ENCODE measurements at regions not wholly inside any gene's neighbourhood (a gene's known extent, or its start where the extent isn't known, plus 50 kb on each side); places are given as distances from the start of the nearest gene placed in this dataset.
A peak's percentile ranks its signal among the peaks of the same experiment; 100 is the strongest.

- Histone ChIP-seq H3K4me1 (no peaks in the 10 kb centered on the region), H3K36me3 (no peaks in the 10 kb centered on the region), H3K9me3 (ENCODE audit: low read depth) (no peaks in the 10 kb centered on the region), H3K27me3 (no peaks in the 10 kb centered on the region), H3F3A (ENCODE audit: low read depth) (no peaks in the 10 kb centered on the region), H3K27ac (no peak overlapping the region), H3K9ac (no peak overlapping the region), H3K4me2 (no peak overlapping the region), H2AFZ (replicated peaks) (no peak overlapping the region), H4K20me1 (ENCODE audit: low read depth) (no peaks in the 10 kb centered on the region), H3K79me2 (ENCODE audit: low read depth) (no peaks in the 10 kb centered on the region), H3K4me3 (no peak overlapping the region)
- peaks cover 2% of the 10 kb centered on the region for H3K27me3 Mint-ChIP-seq (ENCODE audit: insufficient read depth, low read depth)
- no peaks in the 10 kb centered on the region for H3K4me1 Mint-ChIP-seq
- DNase-seq (ENCODE audit: low spot score) = no peak
- TF ChIP-seq, protein P1, sequence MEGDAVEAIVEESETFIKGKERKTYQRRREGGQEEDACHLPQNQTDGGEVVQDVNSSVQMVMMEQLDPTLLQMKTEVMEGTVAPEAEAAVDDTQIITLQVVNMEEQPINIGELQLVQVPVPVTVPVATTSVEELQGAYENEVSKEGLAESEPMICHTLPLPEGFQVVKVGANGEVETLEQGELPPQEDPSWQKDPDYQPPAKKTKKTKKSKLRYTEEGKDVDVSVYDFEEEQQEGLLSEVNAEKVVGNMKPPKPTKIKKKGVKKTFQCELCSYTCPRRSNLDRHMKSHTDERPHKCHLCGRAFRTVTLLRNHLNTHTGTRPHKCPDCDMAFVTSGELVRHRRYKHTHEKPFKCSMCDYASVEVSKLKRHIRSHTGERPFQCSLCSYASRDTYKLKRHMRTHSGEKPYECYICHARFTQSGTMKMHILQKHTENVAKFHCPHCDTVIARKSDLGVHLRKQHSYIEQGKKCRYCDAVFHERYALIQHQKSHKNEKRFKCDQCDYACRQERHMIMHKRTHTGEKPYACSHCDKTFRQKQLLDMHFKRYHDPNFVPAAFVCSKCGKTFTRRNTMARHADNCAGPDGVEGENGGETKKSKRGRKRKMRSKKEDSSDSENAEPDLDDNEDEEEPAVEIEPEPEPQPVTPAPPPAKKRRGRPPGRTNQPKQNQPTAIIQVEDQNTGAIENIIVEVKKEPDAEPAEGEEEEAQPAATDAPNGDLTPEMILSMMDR (IDR thresholded peaks at IDR 0.05) = peak; percentile 6
- TF ChIP-seq EZH2phosphoT487 (IDR thresholded peaks at IDR 0.05) = no peak
- no peak overlapping the region for H3K27ac Mint-ChIP-seq
- no peaks in the 10 kb centered on the region for H3K36me3 Mint-ChIP-seq
- H3K4me3 Mint-ChIP-seq = no peak overlapping the region
- no peaks in the 10 kb centered on the region for H3K9me3 Mint-ChIP-seq
Measured at GRCh38 chr17:54007855-54008254, 185.1 kb downstream of the KIF2B start.

DNA sequence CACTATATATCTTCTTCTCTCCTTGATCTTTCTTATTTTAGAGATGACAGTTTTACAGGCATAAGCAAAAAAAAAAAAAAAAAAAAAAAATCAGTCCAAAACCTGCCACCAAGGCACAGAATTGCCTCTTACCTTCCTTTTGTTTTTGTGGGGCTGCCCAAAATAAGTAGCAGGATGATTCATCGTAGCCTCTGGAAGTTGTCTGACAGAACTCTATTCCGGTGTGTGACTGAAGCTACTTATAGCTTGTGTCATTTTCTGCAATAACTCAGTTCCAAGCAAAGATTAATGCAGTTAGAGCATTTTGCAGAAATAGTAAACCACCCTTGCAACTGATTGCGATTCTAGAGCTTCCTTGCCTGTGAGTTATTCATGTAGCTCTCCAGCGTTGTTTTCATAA, 186.8 kb downstream of the KIF2B start:
- Histone ChIP-seq H3K27me3 (no peaks in the 10 kb centered on the region), H3K79me2 (ENCODE audit: low read depth) (no peaks in the 10 kb centered on the region), H3K4me1 (no peaks in the 10 kb centered on the region), H3F3A (ENCODE audit: low read depth) (no peaks in the 10 kb centered on the region), H3K27ac (no peak overlapping the region), H3K4me2 (no peak overlapping the region), H3K36me3 (no peaks in the 10 kb centered on the region), H4K20me1 (ENCODE audit: low read depth) (no peaks in the 10 kb centered on the region), H3K4me3 (no peak overlapping the region), H2AFZ (replicated peaks) (no peak overlapping the region), H3K9ac (no peak overlapping the region), H3K9me3 (ENCODE audit: low read depth) (no peaks in the 10 kb centered on the region)
- Mint-ChIP-seq H3K9me3 (no peaks in the 10 kb centered on the region), H3K4me3 (no peak overlapping the region), H3K4me1 (no peaks in the 10 kb centered on the region), H3K27me3 (ENCODE audit: insufficient read depth, low read depth) (peaks cover 2% of the 10 kb centered on the region), H3K36me3 (no peaks in the 10 kb centered on the region), H3K27ac (no peak overlapping the region)
- DNase-seq (ENCODE audit: low spot score) = no peak
- no peak for TF ChIP-seq EZH2phosphoT487 (IDR thresholded peaks at IDR 0.05)
- TF ChIP-seq EZH2 (IDR thresholded peaks at IDR 0.05) = no peak

GRCh38 chr17:54013072-54013471, 190.3 kb downstream of the KIF2B start:
- H3K9ac ChIP-seq = no peak overlapping the region
- no peaks in the 10 kb centered on the region for H3K9me3 ChIP-seq (ENCODE audit: low read depth)
- H4K20me1 ChIP-seq (ENCODE audit: low read depth) = no peaks in the 10 kb centered on the region
- H3K4me1 ChIP-seq = no peaks in the 10 kb centered on the region
- H3K79me2 ChIP-seq (ENCODE audit: low read depth) = no peaks in the 10 kb centered on the region
- no peak overlapping the region for H3K4me2 ChIP-seq
- TF ChIP-seq, protein P1 (IDR thresholded peaks at IDR 0.05) = peak; percentile 21
- no peak for TF ChIP-seq EZH2 (IDR thresholded peaks at IDR 0.05)
- TF ChIP-seq EZH2phosphoT487 (IDR thresholded peaks at IDR 0.05) = no peak
- no peak overlapping the region for H3K27ac Mint-ChIP-seq
- no peaks in the 10 kb centered on the region for H3K4me1 Mint-ChIP-seq
- no peak overlapping the region for H3K4me3 ChIP-seq
- no peak overlapping the region for H3K4me3 Mint-ChIP-seq
- no peak for DNase-seq (ENCODE audit: low spot score)
- H2AFZ ChIP-seq (replicated peaks) = no peak overlapping the region
- H3F3A ChIP-seq (ENCODE audit: low read depth) = no peaks in the 10 kb centered on the region
- no peaks in the 10 kb centered on the region for H3K36me3 Mint-ChIP-seq
- H3K27me3 Mint-ChIP-seq (ENCODE audit: insufficient read depth, low read depth) = no peaks in the 10 kb centered on the region
- H3K36me3 ChIP-seq = no peaks in the 10 kb centered on the region
- no peaks in the 10 kb centered on the region for H3K27me3 ChIP-seq
- no peak overlapping the region for H3K27ac ChIP-seq
- no peaks in the 10 kb centered on the region for H3K9me3 Mint-ChIP-seq

GRCh38 chr17:54015734-54016133, 193.0 kb downstream of the KIF2B start:
- Histone ChIP-seq H3K27me3 (no peaks in the 10 kb centered on the region), H3K9me3 (ENCODE audit: low read depth) (no peaks in the 10 kb centered on the region), H3K79me2 (ENCODE audit: low read depth) (no peaks in the 10 kb centered on the region), H3K36me3 (no peaks in the 10 kb centered on the region), H3K27ac (no peak overlapping the region), H3K4me1 (no peaks in the 10 kb centered on the region), H3K9ac (no peak overlapping the region), H4K20me1 (ENCODE audit: low read depth) (no peaks in the 10 kb centered on the region), H3F3A (ENCODE audit: low read depth) (no peaks in the 10 kb centered on the region), H2AFZ (replicated peaks) (no peak overlapping the region), H3K4me2 (no peak overlapping the region), H3K4me3 (no peak overlapping the region)
- no peaks in the 10 kb centered on the region for H3K27me3 Mint-ChIP-seq (ENCODE audit: insufficient read depth, low read depth)
- H3K9me3 Mint-ChIP-seq = no peaks in the 10 kb centered on the region
- no peak overlapping the region for H3K4me3 Mint-ChIP-seq
- no peaks in the 10 kb centered on the region for H3K36me3 Mint-ChIP-seq
- H3K27ac Mint-ChIP-seq = no peak overlapping the region
- no peak for DNase-seq (ENCODE audit: low spot score)
- no peaks in the 10 kb centered on the region for H3K4me1 Mint-ChIP-seq
- TF ChIP-seq EZH2phosphoT487 (IDR thresholded peaks at IDR 0.05) (no peak), EZH2 (IDR thresholded peaks at IDR 0.05) (no peak)
- TF ChIP-seq, protein P1 (IDR thresholded peaks at IDR 0.05) = no peak

Data from neural progenitor cell (in vitro differentiated cells).